HFFc6 (cell line): ENCODE measurements at regions not wholly inside any gene's neighbourhood (a gene's known extent, or its start where the extent isn't known, plus 50 kb on each side); places are given as distances from the start of the nearest gene placed in this dataset.

ENCODE experiments used
- DNase-seq: peaks from one replicate; pipeline ENCODE4 v3.0.0-alpha.2; 2018
- H3K27ac Mint-ChIP-seq: 2 replicates; pipeline ENCODE4 v1.8.0; 2020; ENCODE audit warnings: mild to moderate bottlenecking, mixed read lengths
- H3K27me3 Mint-ChIP-seq: 2 replicates; pipeline ENCODE4 v1.8.0; 2021; ENCODE audit warnings: mild to moderate bottlenecking, moderate library complexity, mixed read lengths; ENCODE audit not compliant: insufficient read depth
- H3K36me3 Mint-ChIP-seq: 2 replicates; pipeline ENCODE4 v1.8.0; 2021; ENCODE audit warnings: low read depth, mixed read lengths
- H3K4me1 Mint-ChIP-seq: 2 replicates; pipeline ENCODE4 v1.8.0; 2020; ENCODE audit warnings: low read depth, mixed read lengths
- H3K4me3 Mint-ChIP-seq: 2 replicates; pipeline ENCODE4 v1.8.0; 2020; ENCODE audit warnings: mild to moderate bottlenecking, moderate library complexity, mixed read lengths
- H3K9me3 Mint-ChIP-seq: 2 replicates; pipeline ENCODE4 v1.8.0; 2020; ENCODE audit warnings: mild to moderate bottlenecking, mixed read lengths
- TF ChIP-seq, protein P1 (sequence below): fragments of 200-600 bp; sonication (generic); IDR thresholded peaks from 2 replicates; pipeline ENCODE4 v1.5.0; 2021; ENCODE audit warnings: antibody characterized with exemption, mild to moderate bottlenecking

GRCh38 chr9:126205845-126206498 is 120.7 kb upstream of the MVB12B start:
- no peaks in the 10 kb centered on the region for H3K4me1 Mint-ChIP-seq
- TF ChIP-seq, protein P1, sequence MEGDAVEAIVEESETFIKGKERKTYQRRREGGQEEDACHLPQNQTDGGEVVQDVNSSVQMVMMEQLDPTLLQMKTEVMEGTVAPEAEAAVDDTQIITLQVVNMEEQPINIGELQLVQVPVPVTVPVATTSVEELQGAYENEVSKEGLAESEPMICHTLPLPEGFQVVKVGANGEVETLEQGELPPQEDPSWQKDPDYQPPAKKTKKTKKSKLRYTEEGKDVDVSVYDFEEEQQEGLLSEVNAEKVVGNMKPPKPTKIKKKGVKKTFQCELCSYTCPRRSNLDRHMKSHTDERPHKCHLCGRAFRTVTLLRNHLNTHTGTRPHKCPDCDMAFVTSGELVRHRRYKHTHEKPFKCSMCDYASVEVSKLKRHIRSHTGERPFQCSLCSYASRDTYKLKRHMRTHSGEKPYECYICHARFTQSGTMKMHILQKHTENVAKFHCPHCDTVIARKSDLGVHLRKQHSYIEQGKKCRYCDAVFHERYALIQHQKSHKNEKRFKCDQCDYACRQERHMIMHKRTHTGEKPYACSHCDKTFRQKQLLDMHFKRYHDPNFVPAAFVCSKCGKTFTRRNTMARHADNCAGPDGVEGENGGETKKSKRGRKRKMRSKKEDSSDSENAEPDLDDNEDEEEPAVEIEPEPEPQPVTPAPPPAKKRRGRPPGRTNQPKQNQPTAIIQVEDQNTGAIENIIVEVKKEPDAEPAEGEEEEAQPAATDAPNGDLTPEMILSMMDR = no peak
- H3K27me3 Mint-ChIP-seq = peaks cover 16% of the 10 kb centered on the region

GRCh38 chr9:126207256-126207655 is 119.4 kb upstream of the MVB12B start:
- Mint-ChIP-seq H3K9me3 (no peaks in the 10 kb centered on the region), H3K4me1 (no peaks in the 10 kb centered on the region), H3K27ac (no peak overlapping the region), H3K4me3 (no peak overlapping the region), H3K36me3 (no peaks in the 10 kb centered on the region), H3K27me3 (peaks cover 16% of the 10 kb centered on the region)
- DNase-seq = no peak
- TF ChIP-seq, protein P1 = no peak

More at GRCh38 chr9:126205845-126206498, 120.7 kb upstream of the MVB12B start:
- no peak overlapping the region for H3K27ac Mint-ChIP-seq
- H3K36me3 Mint-ChIP-seq = no peaks in the 10 kb centered on the region
- H3K9me3 Mint-ChIP-seq = no peaks in the 10 kb centered on the region
- DNase-seq = no peak
- H3K4me3 Mint-ChIP-seq = no peak overlapping the region

GRCh38 chr9:126208216-126208758 is 118.3 kb upstream of the MVB12B start:
- Mint-ChIP-seq H3K36me3 (no peaks in the 10 kb centered on the region), H3K9me3 (no peaks in the 10 kb centered on the region), H3K4me1 (no peaks in the 10 kb centered on the region), H3K27ac (no peak overlapping the region), H3K4me3 (no peak overlapping the region), H3K27me3 (peaks cover 16% of the 10 kb centered on the region)
- TF ChIP-seq, protein P1 = no peak
- DNase-seq = no peak

- no peaks in the 10 kb centered on the region for H3K36me3 Mint-ChIP-seq
- no peak overlapping the region for H3K27ac Mint-ChIP-seq
- no peaks in the 10 kb centered on the region for H3K4me1 Mint-ChIP-seq
- peaks cover 5% of the 10 kb centered on the region; the same call in 1 of the 2 replicates for H3K9me3 Mint-ChIP-seq
- TF ChIP-seq, protein P1 = no peak
- H3K4me3 Mint-ChIP-seq = no peak overlapping the region
- no peak for DNase-seq
- peaks cover 26% of the 10 kb centered on the region for H3K27me3 Mint-ChIP-seq
These were observed 115.1 kb upstream of the MVB12B start for GRCh38 chr9:126211441-126212074.

GRCh38 chr9:126215486-126215885 is 111.1 kb upstream of the MVB12B start:
- H3K27ac Mint-ChIP-seq = no peak overlapping the region
- H3K4me3 Mint-ChIP-seq = no peak overlapping the region
- TF ChIP-seq, protein P1 = no peak
- no peak for DNase-seq
- peaks cover 5% of the 10 kb centered on the region; the same call in 1 of the 2 replicates for H3K9me3 Mint-ChIP-seq
- H3K36me3 Mint-ChIP-seq = no peaks in the 10 kb centered on the region
- H3K27me3 Mint-ChIP-seq = peaks cover 33% of the 10 kb centered on the region
- no peaks in the 10 kb centered on the region for H3K4me1 Mint-ChIP-seq
